BJ (cell line): ENCODE measurements at regions not wholly inside any gene's neighbourhood (a gene's known extent, or its start where the extent isn't known, plus 50 kb on each side); places are given as distances from the start of the nearest gene placed in this dataset.

ENCODE experiments used
- CTCF ChIA-PET: fragments of 350-600 bp; formaldehyde crosslinking; extraction: SDS; loops from one replicate; lab custom pipeline; 2021; ENCODE audit warnings: antibody characterized with exemption, inconsistent platforms; lab: Yijun Ruan, JAX
- POLR2A ChIA-PET: fragments of 300-600 bp; sonication (Branson Sonifier 250); formaldehyde crosslinking; extraction: SDS; loops from one replicate; lab custom pipeline; 2021; ENCODE audit warnings: antibody characterized with exemption; lab: Charles Lee
- DNase-seq: peaks from one replicate; pipeline ENCODE4 v3.0.0-alpha.2; 2011; ENCODE audit warnings: low read depth
- H3K27me3 ChIP-seq: 2 replicates; pipeline ENCODE4 v1.6.0; 2011; ENCODE audit warnings: low read length; ENCODE audit not compliant: control insufficient read depth, insufficient read depth
- H3K36me3 ChIP-seq: 2 replicates; pipeline ENCODE4 v1.5.1; 2011; ENCODE audit warnings: low read length; ENCODE audit not compliant: control insufficient read depth, insufficient read depth
- H3K4me3 ChIP-seq: 2 replicates; pipeline ENCODE4 v1.5.1; 2011; ENCODE audit warnings: low read depth, mild to moderate bottlenecking, control low read depth, low read length
- TF ChIP-seq, protein P1 (sequence below): IDR thresholded peaks from 2 replicates; pipeline ENCODE4 v1.5.1; 2011; ENCODE audit warnings: low read depth, mild to moderate bottlenecking, control low read depth, inconsistent platforms, low read length, moderate library complexity; ENCODE audit not compliant: insufficient read depth

GRCh38 chr11:10641912-10642697 is 51.5 kb downstream of the IRAG1 start:
- CTCF ChIA-PET, result interaction anchor here (1.3 kb wide), 1 partner anchor 12 kb away, joined by 4 read pairs; no protein-coding TSS in a partner anchor
- Histone ChIP-seq H3K4me3 (no peak overlapping the region), H3K27me3 (no peaks in the 10 kb centered on the region), H3K36me3 (peaks cover 13% of the 10 kb centered on the region)
- TF ChIP-seq, protein P1, sequence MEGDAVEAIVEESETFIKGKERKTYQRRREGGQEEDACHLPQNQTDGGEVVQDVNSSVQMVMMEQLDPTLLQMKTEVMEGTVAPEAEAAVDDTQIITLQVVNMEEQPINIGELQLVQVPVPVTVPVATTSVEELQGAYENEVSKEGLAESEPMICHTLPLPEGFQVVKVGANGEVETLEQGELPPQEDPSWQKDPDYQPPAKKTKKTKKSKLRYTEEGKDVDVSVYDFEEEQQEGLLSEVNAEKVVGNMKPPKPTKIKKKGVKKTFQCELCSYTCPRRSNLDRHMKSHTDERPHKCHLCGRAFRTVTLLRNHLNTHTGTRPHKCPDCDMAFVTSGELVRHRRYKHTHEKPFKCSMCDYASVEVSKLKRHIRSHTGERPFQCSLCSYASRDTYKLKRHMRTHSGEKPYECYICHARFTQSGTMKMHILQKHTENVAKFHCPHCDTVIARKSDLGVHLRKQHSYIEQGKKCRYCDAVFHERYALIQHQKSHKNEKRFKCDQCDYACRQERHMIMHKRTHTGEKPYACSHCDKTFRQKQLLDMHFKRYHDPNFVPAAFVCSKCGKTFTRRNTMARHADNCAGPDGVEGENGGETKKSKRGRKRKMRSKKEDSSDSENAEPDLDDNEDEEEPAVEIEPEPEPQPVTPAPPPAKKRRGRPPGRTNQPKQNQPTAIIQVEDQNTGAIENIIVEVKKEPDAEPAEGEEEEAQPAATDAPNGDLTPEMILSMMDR, result no peak
- POLR2A ChIA-PET, result no interaction called here
- DNase-seq, result no peak

DNA sequence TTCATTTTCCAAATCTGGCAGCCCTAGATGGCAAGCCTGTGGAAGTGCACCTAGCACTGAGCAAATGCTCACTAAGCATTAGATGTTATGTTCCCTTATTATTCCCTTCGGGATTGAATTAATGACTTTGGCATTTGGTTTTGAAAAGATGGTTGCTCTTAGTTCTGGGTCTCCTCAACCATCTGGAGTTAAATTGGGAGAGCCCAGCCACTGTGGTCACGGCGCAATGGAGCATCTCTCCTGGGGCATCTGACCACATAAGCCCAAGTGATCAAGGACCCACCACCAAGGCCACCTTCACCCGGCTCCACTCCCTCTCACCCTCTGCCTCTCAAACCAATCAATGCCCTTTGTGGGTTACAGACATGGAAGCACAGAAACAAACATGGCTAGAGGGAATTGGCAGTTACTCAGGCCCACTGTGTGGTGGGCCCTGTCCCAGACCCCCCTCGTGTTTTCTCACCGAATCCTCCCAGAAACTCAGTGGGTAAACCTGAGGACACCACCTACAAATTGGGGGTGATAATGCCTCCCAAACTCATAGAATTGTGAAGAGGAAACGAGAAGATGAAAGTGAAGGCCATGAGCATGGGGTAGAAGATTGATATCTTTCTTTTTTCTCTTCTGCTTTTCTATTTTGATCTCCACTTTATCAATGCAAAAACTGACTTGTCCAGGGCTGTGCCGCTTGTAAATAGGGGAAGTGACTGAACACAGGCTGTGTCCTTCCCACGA is 52.2 kb downstream of the IRAG1 start:
- Histone ChIP-seq H3K27me3 (no peaks in the 10 kb centered on the region), H3K4me3 (no peak overlapping the region), H3K36me3 (peaks cover 9% of the 10 kb centered on the region)
- CTCF ChIA-PET, result interaction anchor here (1.3 kb wide), 1 partner anchor 11 kb away, joined by 4 read pairs; no protein-coding TSS in a partner anchor
- TF ChIP-seq, protein P1, result no peak
- DNase-seq, result no peak
- POLR2A ChIA-PET, result no interaction called here

- TF ChIP-seq, protein P1, result no peak
- CTCF ChIA-PET, result interaction anchor here (3.0 kb wide), 1 partner anchor 15 kb away, joined by 8 read pairs; no protein-coding TSS in a partner anchor
Measured at GRCh38 chr11:10640308-10640707, 53.2 kb downstream of the IRAG1 start.

GRCh38 chr11:10639350-10639749 is 54.2 kb downstream of the IRAG1 start:
- TF ChIP-seq, protein P1, result no peak
- DNase-seq, result no peak
- POLR2A ChIA-PET, result no interaction called here
- Histone ChIP-seq H3K27me3 (no peaks in the 10 kb centered on the region), H3K4me3 (no peak overlapping the region), H3K36me3 (peaks cover 11% of the 10 kb centered on the region)
- CTCF ChIA-PET, result interaction anchor here (3.0 kb wide), 1 partner anchor 14 kb away, joined by 8 read pairs; no protein-coding TSS in a partner anchor

More at GRCh38 chr11:10640308-10640707, 53.2 kb downstream of the IRAG1 start:
- Histone ChIP-seq H3K4me3 (no peak overlapping the region), H3K36me3 (peaks cover 12% of the 10 kb centered on the region), H3K27me3 (no peaks in the 10 kb centered on the region)
- no peak for DNase-seq
- POLR2A ChIA-PET, result no interaction called here
